H1 (cell line): ENCODE measurements at regions not wholly inside any gene's neighbourhood (a gene's known extent, or its start where the extent isn't known, plus 50 kb on each side); places are given as distances from the start of the nearest gene placed in this dataset.

ENCODE experiments used
- BRCA1 ChIP-seq: IDR thresholded peaks from 2 replicates; pipeline ENCODE4 v1.6.1; 2012; ENCODE audit warnings: low read depth, low read length, improper control_type of control experiment
- CHD1 ChIP-seq: IDR thresholded peaks from 2 replicates; pipeline ENCODE4 v1.6.1; 2012; ENCODE audit warnings: low read depth, low read length, improper control_type of control experiment
- CTCF ChIP-seq, 3 experiments: IDR thresholded peaks; 1 replicate in 2 of 3; 2 replicates in 1 of 3; pipeline versions ENCODE4 v1.5.1 to v1.6.1; 2011; ENCODE audit warnings: low read length in 3 of 3, mild to moderate bottlenecking in 3 of 3, inconsistent platforms in 2 of 3, low read depth in 1 of 3, moderate library complexity in 1 of 3; ENCODE audit not compliant: insufficient read depth in 1 of 3; ENCODE audit errors: control extremely low read depth in 1 of 3
- EZH2 ChIP-seq: fragments of 200-600 bp; sonication (generic); IDR thresholded peaks from 2 replicates; pipeline ENCODE4 v1.7.1; 2012; ENCODE audit warnings: low read depth, mild to moderate bottlenecking, moderate library complexity, low read length, inconsistent platforms; ENCODE audit not compliant: severe bottlenecking
- SIN3A ChIP-seq, 2 experiments: IDR thresholded peaks in 1 of 2; conservative IDR thresholded peaks in 1 of 2; 2 replicates each; pipeline ENCODE4 v1.6.1; 2011 to 2012; ENCODE audit warnings: low read length in 2 of 2, improper control_type of control experiment in 1 of 2, low read depth in 1 of 2, mild to moderate bottlenecking in 1 of 2

- TF ChIP-seq SIN3A (conservative IDR thresholded peaks at IDR 0.05 in 1 of 2, IDR thresholded peaks at IDR 0.05 in 1 of 2; ENCODE audit: low read depth in 1 of 2, low read length in 2 of 2): no peak
- TF ChIP-seq CHD1: no peak
- TF ChIP-seq BRCA1: no peak
- no peak for TF ChIP-seq CTCF (IDR thresholded peaks at IDR 0.05; ENCODE audit: control extremely low read depth in 1 of 3, insufficient read depth in 1 of 3, low read depth in 1 of 3, low read length in 3 of 3)
- TF ChIP-seq EZH2: no peak
Observed at GRCh38 chr3:87797872-87798566, 260.8 kb downstream of the CGGBP1 start.
